ENCODE measurements at regions not wholly inside any gene's neighbourhood (a gene's known extent, or its start where the extent isn't known, plus 50 kb on each side); places are given as distances from the start of the nearest gene placed in this dataset.

- intact Hi-C loops (cut with micrococcal nuclease) = loop anchor here (10.0 kb wide), 1 partner anchor 389 kb away; no protein-coding TSS in a partner anchor
- Mint-ChIP-seq H3K4me3 (no peak overlapping the region), H3K27ac (no peak overlapping the region), H3K4me1 (ENCODE audit: low read depth) (peaks cover 46% of the 10 kb centered on the region), H3K27me3 (ENCODE audit: insufficient read depth) (no peaks in the 10 kb centered on the region), H3K9me3 (peaks cover 18% of the 10 kb centered on the region), H3K36me3 (ENCODE audit: low read depth) (peaks cover 9% of the 10 kb centered on the region)
- no peak for DNase-seq (ENCODE audit: low spot score)
Measured at GRCh38 chr4:38453253-38453881, 210.6 kb upstream of the KLF3 start.

DNA sequence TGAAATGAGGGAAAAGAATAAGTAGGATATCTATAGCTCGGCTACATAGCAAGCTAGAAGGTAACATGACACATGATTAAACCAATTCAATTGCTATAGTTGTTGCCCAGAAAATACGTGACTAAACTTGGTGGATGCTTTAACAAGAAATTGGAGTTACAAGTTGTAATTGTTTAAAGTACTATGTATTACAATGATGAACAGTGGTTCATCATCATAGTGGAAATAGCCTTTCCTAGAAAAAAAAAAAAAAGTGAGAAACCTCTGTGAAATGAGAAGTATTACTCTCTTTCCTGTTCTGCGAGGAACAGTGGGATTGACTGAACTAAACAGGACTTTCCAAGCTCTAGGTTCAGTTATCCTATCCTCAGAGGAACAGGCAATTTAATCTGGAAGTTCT is 209.7 kb upstream of the KLF3 start:
- DNase-seq (ENCODE audit: low spot score) = no peak
- Mint-ChIP-seq H3K27me3 (ENCODE audit: insufficient read depth) (peaks cover 4% of the 10 kb centered on the region), H3K36me3 (ENCODE audit: low read depth) (peaks cover 9% of the 10 kb centered on the region), H3K27ac (peak overlapping the region; percentile 27), H3K9me3 (peaks cover 17% of the 10 kb centered on the region), H3K4me1 (ENCODE audit: low read depth) (peaks cover 46% of the 10 kb centered on the region), H3K4me3 (no peak overlapping the region)
- intact Hi-C loops (cut with micrococcal nuclease) = loop anchor here (2.0 to 10.0 kb wide), 5 partner anchors 37 to 389 kb away; partner anchors contain the start of gene KLF3

- Mint-ChIP-seq H3K4me3 (peak overlapping the region; percentile 16), H3K27ac (peak overlapping the region; percentile 45), H3K4me1 (ENCODE audit: low read depth) (peaks cover 46% of the 10 kb centered on the region), H3K36me3 (ENCODE audit: low read depth) (peaks cover 9% of the 10 kb centered on the region), H3K27me3 (ENCODE audit: insufficient read depth) (peaks cover 4% of the 10 kb centered on the region), H3K9me3 (peaks cover 11% of the 10 kb centered on the region)
- intact Hi-C loops (cut with micrococcal nuclease) = loop anchor here (1.0 to 10.0 kb wide), 11 partner anchors 36 to 477 kb away; partner anchors contain the start of gene KLF3
- no peak for DNase-seq (ENCODE audit: low spot score)
Measured at GRCh38 chr4:38455092-38455862, 208.7 kb upstream of the KLF3 start.

GRCh38 chr4:38456096-38456495 is 207.9 kb upstream of the KLF3 start:
- no peak for DNase-seq (ENCODE audit: low spot score)
- Mint-ChIP-seq H3K4me3 (no peak overlapping the region), H3K4me1 (ENCODE audit: low read depth) (peaks cover 46% of the 10 kb centered on the region), H3K27ac (no peak overlapping the region), H3K9me3 (peaks cover 8% of the 10 kb centered on the region), H3K27me3 (ENCODE audit: insufficient read depth) (peaks cover 4% of the 10 kb centered on the region), H3K36me3 (ENCODE audit: low read depth) (peaks cover 8% of the 10 kb centered on the region)
- intact Hi-C loops (cut with micrococcal nuclease) = loop anchor here (5.0 to 10.0 kb wide), 2 partner anchors 134 to 391 kb away; no protein-coding TSS in a partner anchor

GRCh38 chr4:38461342-38461741 is 202.7 kb upstream of the KLF3 start:
- no peak for DNase-seq (ENCODE audit: low spot score)
- no peak overlapping the region for H3K27ac Mint-ChIP-seq
- peaks cover 7% of the 10 kb centered on the region for H3K4me1 Mint-ChIP-seq (ENCODE audit: low read depth)
- H3K27me3 Mint-ChIP-seq (ENCODE audit: insufficient read depth) = peaks cover 4% of the 10 kb centered on the region
- intact Hi-C loops (cut with micrococcal nuclease) = no loop called here
- no peaks in the 10 kb centered on the region for H3K36me3 Mint-ChIP-seq (ENCODE audit: low read depth)
- H3K9me3 Mint-ChIP-seq = no peaks in the 10 kb centered on the region
- no peak overlapping the region for H3K4me3 Mint-ChIP-seq

GRCh38 chr4:38462367-38463055 is 201.5 kb upstream of the KLF3 start:
- peaks cover 4% of the 10 kb centered on the region for H3K36me3 Mint-ChIP-seq (ENCODE audit: low read depth)
- no peak overlapping the region for H3K27ac Mint-ChIP-seq
- H3K27me3 Mint-ChIP-seq (ENCODE audit: insufficient read depth) = peaks cover 4% of the 10 kb centered on the region
- H3K9me3 Mint-ChIP-seq = peaks cover 11% of the 10 kb centered on the region
- no peak overlapping the region for H3K4me3 Mint-ChIP-seq
- intact Hi-C loops (cut with micrococcal nuclease) = no loop called here
- H3K4me1 Mint-ChIP-seq (ENCODE audit: low read depth) = peaks cover 7% of the 10 kb centered on the region
- no peak for DNase-seq (ENCODE audit: low spot score)

DNA sequence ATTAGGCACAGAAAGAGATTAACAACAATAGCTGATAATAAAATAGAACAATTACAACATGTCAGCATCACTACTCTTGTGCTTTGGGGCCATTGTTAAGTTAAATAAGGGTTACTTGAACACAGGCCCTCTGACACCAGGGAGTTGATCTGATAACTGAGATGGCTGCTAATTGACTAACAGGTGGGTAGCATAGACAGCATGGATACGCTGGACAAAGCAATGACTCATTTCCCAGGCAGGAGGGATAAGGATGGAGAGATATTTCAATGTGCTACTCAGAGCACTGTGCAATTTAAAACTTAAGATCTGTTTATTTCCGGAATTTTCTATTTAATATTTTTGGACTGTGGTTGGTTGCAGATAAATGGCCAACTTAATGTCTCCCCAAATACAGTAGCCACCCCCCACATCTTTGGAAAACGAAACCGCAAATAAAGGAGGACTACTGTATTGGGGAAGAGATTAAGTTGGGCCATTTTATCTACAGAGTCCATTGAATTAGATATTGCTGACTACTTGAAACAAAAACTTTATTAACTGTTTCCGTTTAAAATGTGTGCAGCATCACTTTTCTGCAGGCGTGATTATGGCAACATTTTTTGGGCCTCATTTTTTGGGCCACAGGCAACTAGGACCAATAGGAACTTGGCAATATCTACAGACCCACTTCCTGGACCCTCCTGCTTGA is 200.6 kb upstream of the KLF3 start:
- intact Hi-C loops (cut with micrococcal nuclease) = no loop called here
- H3K27ac Mint-ChIP-seq = no peak overlapping the region
- H3K4me1 Mint-ChIP-seq (ENCODE audit: low read depth) = peaks cover 7% of the 10 kb centered on the region
- H3K36me3 Mint-ChIP-seq (ENCODE audit: low read depth) = peaks cover 4% of the 10 kb centered on the region
- peaks cover 4% of the 10 kb centered on the region for H3K27me3 Mint-ChIP-seq (ENCODE audit: insufficient read depth)
- no peak overlapping the region for H3K4me3 Mint-ChIP-seq
- peaks cover 13% of the 10 kb centered on the region for H3K9me3 Mint-ChIP-seq
- DNase-seq (ENCODE audit: low spot score) = no peak

GRCh38 chr4:38464328-38464727 is 199.7 kb upstream of the KLF3 start:
- H3K27me3 Mint-ChIP-seq (ENCODE audit: insufficient read depth) = no peaks in the 10 kb centered on the region
- no peak overlapping the region for H3K27ac Mint-ChIP-seq
- intact Hi-C loops (cut with micrococcal nuclease) = no loop called here
- H3K9me3 Mint-ChIP-seq = peaks cover 18% of the 10 kb centered on the region
- peaks cover 7% of the 10 kb centered on the region for H3K4me1 Mint-ChIP-seq (ENCODE audit: low read depth)
- H3K36me3 Mint-ChIP-seq (ENCODE audit: low read depth) = peaks cover 6% of the 10 kb centered on the region
- no peak overlapping the region for H3K4me3 Mint-ChIP-seq
- DNase-seq (ENCODE audit: low spot score) = no peak

GRCh38 chr4:38466401-38466800 is 197.6 kb upstream of the KLF3 start:
- peaks cover 7% of the 10 kb centered on the region for H3K4me1 Mint-ChIP-seq (ENCODE audit: low read depth)
- intact Hi-C loops (cut with micrococcal nuclease) = no loop called here
- H3K27ac Mint-ChIP-seq = no peak overlapping the region
- peaks cover 6% of the 10 kb centered on the region for H3K36me3 Mint-ChIP-seq (ENCODE audit: low read depth)
- H3K4me3 Mint-ChIP-seq = no peak overlapping the region
- H3K27me3 Mint-ChIP-seq (ENCODE audit: insufficient read depth) = no peaks in the 10 kb centered on the region
- no peak for DNase-seq (ENCODE audit: low spot score)
- H3K9me3 Mint-ChIP-seq = peaks cover 23% of the 10 kb centered on the region

DNA sequence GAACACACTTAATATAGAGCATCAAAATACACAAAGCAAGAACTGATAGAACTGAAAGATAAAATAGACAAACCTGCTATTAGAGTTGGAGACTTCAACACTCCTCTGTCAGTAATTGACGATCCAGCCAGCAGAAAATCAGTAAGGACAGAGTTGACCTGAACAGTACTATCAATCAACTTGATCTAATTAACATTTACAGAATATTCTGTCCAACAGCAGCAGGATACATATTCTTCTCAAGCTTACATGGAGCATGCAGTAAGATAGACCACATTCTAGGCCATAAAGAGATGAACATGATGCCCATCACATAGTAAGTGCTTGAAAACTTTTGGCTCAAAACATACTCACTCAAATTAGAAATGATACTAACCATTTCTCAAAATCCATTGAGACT is 196.7 kb upstream of the KLF3 start:
- peaks cover 6% of the 10 kb centered on the region for H3K36me3 Mint-ChIP-seq (ENCODE audit: low read depth)
- H3K9me3 Mint-ChIP-seq = peaks cover 23% of the 10 kb centered on the region
- no peak for DNase-seq (ENCODE audit: low spot score)
- H3K4me3 Mint-ChIP-seq = no peak overlapping the region
- peaks cover 2% of the 10 kb centered on the region for H3K27me3 Mint-ChIP-seq (ENCODE audit: insufficient read depth)
- H3K27ac Mint-ChIP-seq = no peak overlapping the region
- peaks cover 7% of the 10 kb centered on the region for H3K4me1 Mint-ChIP-seq (ENCODE audit: low read depth)
- intact Hi-C loops (cut with micrococcal nuclease) = no loop called here

DNA sequence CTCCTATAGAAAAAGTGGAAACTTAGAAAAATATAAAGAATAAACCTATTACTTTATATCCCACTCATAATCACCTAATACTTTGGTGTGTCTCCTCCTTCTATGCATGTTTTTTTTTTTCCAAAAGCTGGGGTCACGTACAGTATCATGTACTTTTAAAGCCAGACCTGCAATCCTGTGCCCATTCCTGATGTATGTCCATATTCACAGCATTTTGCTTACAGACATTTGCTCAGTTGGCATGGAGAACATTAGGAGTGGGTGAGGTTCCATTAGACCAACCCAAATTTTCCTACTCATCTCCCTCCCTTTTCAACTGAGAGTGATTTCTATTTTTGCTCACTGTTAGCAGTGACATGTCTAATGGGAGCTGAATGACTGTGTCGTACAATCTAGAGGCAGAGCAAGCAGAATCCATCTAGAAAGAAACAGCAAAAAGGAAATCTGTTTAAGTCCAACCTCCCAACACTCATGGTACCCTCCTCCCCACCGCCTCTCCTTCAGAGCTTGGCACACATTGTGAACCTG is 195.6 kb upstream of the KLF3 start:
- intact Hi-C loops (cut with micrococcal nuclease) = no loop called here
- Mint-ChIP-seq H3K4me3 (no peak overlapping the region), H3K36me3 (ENCODE audit: low read depth) (peaks cover 6% of the 10 kb centered on the region), H3K4me1 (ENCODE audit: low read depth) (peaks cover 7% of the 10 kb centered on the region), H3K27me3 (ENCODE audit: insufficient read depth) (peaks cover 2% of the 10 kb centered on the region), H3K27ac (no peak overlapping the region), H3K9me3 (peaks cover 23% of the 10 kb centered on the region)
- no peak for DNase-seq (ENCODE audit: low spot score)

GRCh38 chr4:38469410-38469809 is 194.6 kb upstream of the KLF3 start:
- Mint-ChIP-seq H3K27me3 (ENCODE audit: insufficient read depth) (peaks cover 2% of the 10 kb centered on the region), H3K36me3 (ENCODE audit: low read depth) (peaks cover 6% of the 10 kb centered on the region), H3K4me1 (ENCODE audit: low read depth) (peaks cover 6% of the 10 kb centered on the region), H3K9me3 (peaks cover 23% of the 10 kb centered on the region), H3K4me3 (no peak overlapping the region), H3K27ac (no peak overlapping the region)
- DNase-seq (ENCODE audit: low spot score) = no peak
- intact Hi-C loops (cut with micrococcal nuclease) = no loop called here

Measured in activated T-helper 1 cell treated with anti-CD3 and anti-CD28 coated beads, Interleukin-12 subunit alpha, Interleukin-12 subunit beta, Interleukin-2, Interleukin-4 antibody, amounts not matched to agents 30 ng/mL and 10 ng/mL and 1 ng/mL, durations not matched to agents 14 hours and 24 hours and 36 hours (primary cell).